AG20443 (cell line): ENCODE measurements at regions not wholly inside any gene's neighbourhood (a gene's known extent, or its start where the extent isn't known, plus 50 kb on each side); places are given as distances from the start of the nearest gene placed in this dataset.
A peak's percentile ranks its signal among the peaks of the same experiment; 100 is the strongest.
"Not testable (repeated sequence)": the region's sequence is repeated elsewhere in the genome, so short reads cannot be mapped to it uniquely, and the experiment has no call there.

Experiments used
- DNase-seq: peaks from one replicate; pipeline ENCODE4 v3.0.0; 2012; ENCODE audit warnings: low spot score, mixed read lengths

DNA sequence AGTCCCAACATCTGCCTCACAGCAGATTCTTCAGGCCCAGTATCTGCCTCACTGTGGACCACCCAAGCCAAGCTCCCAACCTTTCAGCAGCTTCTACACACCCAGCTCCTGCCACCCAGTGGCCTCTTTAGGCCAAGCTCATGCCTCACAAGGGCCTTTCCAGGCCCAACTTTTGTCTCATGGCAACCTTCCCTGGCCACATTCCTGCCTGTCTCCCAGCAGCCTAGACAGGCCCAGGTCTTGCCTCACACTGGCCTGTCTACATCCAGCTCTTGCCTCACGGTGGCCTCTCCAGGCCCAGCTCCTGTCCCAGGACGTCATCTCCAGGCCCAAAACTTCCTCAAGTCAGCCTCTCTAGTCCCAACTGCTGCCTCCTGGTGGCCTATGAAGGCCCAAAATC, 65.0 kb downstream of the CCDC201 start:
- DNase-seq, result not testable (repeated sequence)

DNA sequence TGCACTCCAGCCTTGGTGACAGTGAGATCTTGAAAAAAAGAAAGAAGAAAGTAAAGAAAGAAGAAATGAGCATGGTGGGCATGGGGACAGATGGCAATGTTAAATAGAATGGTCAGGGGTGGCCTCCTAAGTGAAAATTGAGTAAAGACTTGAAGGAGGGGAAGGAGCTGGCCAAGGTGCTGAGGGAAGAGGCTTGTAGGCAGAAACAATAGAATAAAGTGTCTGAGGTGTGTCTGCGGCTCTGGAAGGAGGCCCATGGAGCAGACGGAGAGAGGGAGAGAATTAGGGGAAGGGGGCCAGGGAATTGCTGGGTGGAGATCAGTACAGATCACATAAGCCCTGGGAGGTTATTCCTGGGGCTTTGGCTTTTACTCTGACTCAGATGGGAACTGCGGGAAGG, 70.7 kb downstream of the CCDC201 start:
- not testable (repeated sequence) for DNase-seq

DNA sequence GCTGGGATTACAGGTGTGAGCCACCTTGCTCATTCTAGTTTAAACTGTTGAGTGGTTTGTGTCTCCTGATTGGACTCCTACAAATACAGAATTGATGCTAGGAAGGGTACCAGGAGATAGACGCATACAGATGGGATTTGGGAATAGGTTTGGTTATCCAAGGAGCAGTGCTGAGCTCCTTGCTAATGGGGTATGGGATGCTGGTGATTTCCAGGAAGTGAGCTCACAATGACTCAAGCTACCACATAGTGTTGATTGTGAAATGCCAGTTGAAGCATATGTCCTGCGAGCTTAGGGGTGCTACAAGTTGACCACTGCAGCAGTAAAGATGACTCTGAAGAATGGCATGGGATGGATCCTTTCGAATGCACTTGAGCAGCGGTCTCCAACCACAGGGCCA, 75.6 kb downstream of the CCDC201 start:
- DNase-seq, result peak; percentile 43

- not testable (repeated sequence) for DNase-seq
Measured at GRCh38 chr7:45789641-45790040, 83.2 kb downstream of the CCDC201 start.

- not testable (repeated sequence) for DNase-seq
Measured at GRCh38 chr7:45785724-45786123, 87.2 kb downstream of the CCDC201 start.

DNA sequence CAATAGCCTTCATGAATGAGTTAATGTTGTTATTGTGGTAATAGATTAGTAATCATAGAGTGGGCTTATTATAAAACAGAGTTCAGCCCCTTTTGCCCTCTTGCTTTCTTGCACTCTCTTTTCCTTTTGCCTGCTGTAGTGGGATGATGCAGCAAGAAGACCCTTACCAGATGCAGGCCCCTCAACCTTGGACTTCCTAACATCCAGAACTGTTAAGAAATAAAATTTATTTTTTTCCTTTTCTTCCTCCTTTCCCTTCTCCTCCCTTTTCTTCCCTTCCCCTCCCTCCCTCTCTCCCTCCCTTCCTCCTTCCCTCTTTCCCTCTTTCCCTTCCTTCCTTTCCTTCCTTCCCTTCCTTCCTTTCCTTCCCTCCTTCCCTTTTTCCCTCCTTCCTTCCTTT, 88.1 kb downstream of the CCDC201 start:
- not testable (repeated sequence) for DNase-seq
